Nephron (organoid): ENCODE measurements at regions not wholly inside any gene's neighbourhood (a gene's known extent, or its start where the extent isn't known, plus 50 kb on each side); places are given as distances from the start of the nearest gene placed in this dataset.

ENCODE experiments used
- H3K27ac Mint-ChIP-seq, 3 experiments: 2 replicates each; pipeline ENCODE4 v1.8.0; 2020; ENCODE audit warnings: mixed read lengths in 3 of 3, mild to moderate bottlenecking in 2 of 3, moderate library complexity in 1 of 3
- H3K27me3 Mint-ChIP-seq: 2 replicates; pipeline ENCODE4 v1.8.0; 2021; ENCODE audit warnings: low read depth, mild to moderate bottlenecking, moderate library complexity, mixed read lengths
- H3K36me3 Mint-ChIP-seq: 2 replicates; pipeline ENCODE4 v1.8.0; 2020; ENCODE audit warnings: low read depth, mixed read lengths
- H3K4me1 Mint-ChIP-seq: 2 replicates; pipeline ENCODE4 v1.8.0; 2020; ENCODE audit warnings: mixed read lengths
- H3K4me3 Mint-ChIP-seq, 3 experiments: 2 replicates each; pipeline ENCODE4 v1.8.0; 2020; ENCODE audit warnings: mild to moderate bottlenecking in 3 of 3, mixed read lengths in 3 of 3, moderate library complexity in 2 of 3
- H3K9me3 Mint-ChIP-seq: 2 replicates; pipeline ENCODE4 v1.8.0; 2020; ENCODE audit warnings: mixed read lengths
- CTCF ChIP-seq, 3 experiments: fragments of 200-600 bp; sonication (generic); IDR thresholded peaks; one replicate each; pipeline ENCODE4 v1.5.0; 2021; ENCODE audit warnings: antibody characterized with exemption in 3 of 3; ENCODE audit not compliant: unreplicated experiment in 3 of 3

GRCh38 chr10:10591715-10592341 lies 425.8 kb upstream of the CELF2 start:
- Mint-ChIP-seq H3K27me3 (peaks cover 7% of the 10 kb centered on the region), H3K4me1 (peaks cover 11% of the 10 kb centered on the region), H3K27ac (peak overlapping the region in 1 of 3 experiments; percentile 24), H3K4me3 (no peak overlapping the region), H3K9me3 (peaks cover 4% of the 10 kb centered on the region), H3K36me3 (no peaks in the 10 kb centered on the region)
- no peak for TF ChIP-seq CTCF (IDR thresholded peaks at IDR 0.05; ENCODE audit: unreplicated experiment in 3 of 3)

- Mint-ChIP-seq H3K27me3 (peaks cover 3% of the 10 kb centered on the region), H3K36me3 (no peaks in the 10 kb centered on the region), H3K27ac (no peak overlapping the region), H3K4me3 (no peak overlapping the region), H3K9me3 (peaks cover 4% of the 10 kb centered on the region), H3K4me1 (peaks cover 11% of the 10 kb centered on the region)
- no peak for TF ChIP-seq CTCF (IDR thresholded peaks at IDR 0.05; ENCODE audit: unreplicated experiment in 3 of 3)
Observed at GRCh38 chr10:10596256-10596655, 421.4 kb upstream of the CELF2 start.

GRCh38 chr10:10598297-10598696 lies 419.4 kb upstream of the CELF2 start:
- H3K4me3 Mint-ChIP-seq: no peak overlapping the region
- no peak overlapping the region for H3K27ac Mint-ChIP-seq
- H3K27me3 Mint-ChIP-seq: peaks cover 3% of the 10 kb centered on the region
- H3K4me1 Mint-ChIP-seq: no peaks in the 10 kb centered on the region
- no peaks in the 10 kb centered on the region for H3K9me3 Mint-ChIP-seq
- no peaks in the 10 kb centered on the region for H3K36me3 Mint-ChIP-seq
- no peak for TF ChIP-seq CTCF (IDR thresholded peaks at IDR 0.05; ENCODE audit: unreplicated experiment in 3 of 3)

- no peak overlapping the region for H3K4me3 Mint-ChIP-seq
- H3K9me3 Mint-ChIP-seq: no peaks in the 10 kb centered on the region
- no peaks in the 10 kb centered on the region for H3K36me3 Mint-ChIP-seq
- H3K27ac Mint-ChIP-seq: no peak overlapping the region
- H3K4me1 Mint-ChIP-seq: no peaks in the 10 kb centered on the region
- H3K27me3 Mint-ChIP-seq: peaks cover 3% of the 10 kb centered on the region
- TF ChIP-seq CTCF (IDR thresholded peaks at IDR 0.05; ENCODE audit: unreplicated experiment in 3 of 3): no peak
Observed at GRCh38 chr10:10600004-10600403, 417.7 kb upstream of the CELF2 start.

GRCh38 chr10:10605551-10606081 lies 412.1 kb upstream of the CELF2 start:
- Mint-ChIP-seq H3K27me3 (peaks cover 4% of the 10 kb centered on the region), H3K4me1 (peaks cover 8% of the 10 kb centered on the region), H3K4me3 (no peak overlapping the region), H3K27ac (peak overlapping the region in 2 of 3 experiments; percentile 74 to 75), H3K9me3 (peaks cover 2% of the 10 kb centered on the region), H3K36me3 (no peaks in the 10 kb centered on the region)
- no peak for TF ChIP-seq CTCF (IDR thresholded peaks at IDR 0.05; ENCODE audit: unreplicated experiment in 3 of 3)

- Mint-ChIP-seq H3K4me3 (no peak overlapping the region), H3K9me3 (peaks cover 7% of the 10 kb centered on the region), H3K27me3 (peaks cover 8% of the 10 kb centered on the region), H3K27ac (no peak overlapping the region), H3K36me3 (no peaks in the 10 kb centered on the region), H3K4me1 (peaks cover 26% of the 10 kb centered on the region)
- no peak for TF ChIP-seq CTCF (IDR thresholded peaks at IDR 0.05; ENCODE audit: unreplicated experiment in 3 of 3)
Observed at GRCh38 chr10:10609379-10609955, 408.2 kb upstream of the CELF2 start.
